Adrenal gland (tissue), 9 donors: ENCODE measurements at regions not wholly inside any gene's neighbourhood (a gene's known extent, or its start where the extent isn't known, plus 50 kb on each side); places are given as distances from the start of the nearest gene placed in this dataset.
"Not testable (repeated sequence)": the region's sequence is repeated elsewhere in the genome, so short reads cannot be mapped to it uniquely, and the experiment has no call there.

Source experiments
- DNase-seq, 7 donors: peaks; one replicate each; pipeline ENCODE4 v3.0.0-alpha.2; 2019 to 2020
- H3K27ac ChIP-seq, 5 donors: fragments of 200-600 bp; sonication (generic) in 4 of 5; 1 replicate in 3 of 5; 2 replicates in 2 of 5; pipeline versions ENCODE4 v1.5.1 to v1.8.0; 2016 to 2020; ENCODE audit warnings: mild to moderate bottlenecking in 1 of 5
- H3K27me3 ChIP-seq: fragments of 200-600 bp; 2 replicates; pipeline ENCODE4 v1.8.0; 2021
- H3K36me3 ChIP-seq, 2 donors: fragments of 200-600 bp; replicated peaks in 1 of 2; 1 replicate in 1 of 2; 2 replicates in 1 of 2; pipeline versions ENCODE4 v1.5.1 to v1.8.0; 2018 to 2022
- H3K4me1 ChIP-seq, 2 donors: fragments of 200-600 bp; replicated peaks in 1 of 2; 1 replicate in 1 of 2; 2 replicates in 1 of 2; pipeline versions ENCODE4 v1.5.1 to v1.8.0; 2018 to 2021
- H3K4me3 ChIP-seq, 4 donors: fragments of 200-600 bp; sonication (generic) in 3 of 4; one replicate each; pipeline ENCODE4 v1.5.1; 2016 to 2018
- H3K9me3 ChIP-seq, 3 donors: fragments of 200-600 bp; sonication (generic) in 1 of 3; replicated peaks in 1 of 3; 1 replicate in 2 of 3; 2 replicates in 1 of 3; pipeline versions ENCODE4 v1.5.1 to v1.8.0; 2016 to 2021
- POLR2A ChIP-seq, 2 donors: fragments of 450-650 bp; IDR thresholded peaks; one replicate each; pipeline ENCODE4 v1.6.1; 2017; ENCODE audit warnings: antibody characterized with exemption in 2 of 2, mild to moderate bottlenecking in 2 of 2, moderate library complexity in 1 of 2
- WGBS, 4 donors: extraction: QIAGEN DNeasy Blood & Tissue Kit in 2 of 4; methylation state at CpG; one replicate each; pipeline versions ENCODE4 v1.1.5 to v1.1.7; 2013 to 2017; 5-methylcytosine and 5-hydroxymethylcytosine counted together
- intact Hi-C, 2 donors: fragments of 100-400 bp; cut with DNase I; formaldehyde crosslinking; loops; one replicate each; pipeline versions ENCODE4 v1.14.1 to v1.15.0; 2022 to 2023
- TF ChIP-seq, protein P1 (sequence below), 6 experiments: fragments of 450-650 bp in 4 of 6; fragments of 200-600 bp in 2 of 6; sonication (generic) in 1 of 6; IDR thresholded peaks; 1 replicate in 5 of 6; 2 replicates in 1 of 6; pipeline versions ENCODE4 v1.5.1 to v1.8.0; 2016 to 2021; ENCODE audit warnings: antibody characterized with exemption in 6 of 6, mild to moderate bottlenecking in 2 of 6, moderate library complexity in 1 of 6
- donor health status: healthy with polysubstance abuse.
- donor health status: Bipolar disorder and iron deficiency.
- donor health status: DM: yes; HTN: yes; CAD: no.
- donor health status: DM: no; HTN: no; CAD: no.
- donor health status: DM: no; HTN: no; CAD: no.

DNA sequence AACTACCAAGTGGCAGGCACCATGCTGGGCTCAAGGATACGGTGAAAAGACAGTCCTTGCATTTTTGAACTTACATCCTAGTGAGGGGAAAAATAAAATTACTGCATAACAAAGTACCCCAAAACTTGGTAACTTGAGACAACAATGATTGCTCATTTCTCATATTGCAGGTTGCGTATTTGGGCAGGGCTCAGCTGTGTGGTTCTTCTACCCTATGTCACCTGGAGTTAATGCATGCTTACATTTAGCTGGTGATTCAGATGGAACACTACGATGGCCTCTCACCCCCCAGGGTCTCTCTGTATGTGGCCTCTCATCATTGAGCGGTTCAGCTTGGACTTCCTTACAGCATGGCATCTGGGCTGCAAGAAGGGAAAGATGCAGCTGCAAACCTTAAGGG, 60.7 kb upstream of the RBM19 start:
- Histone ChIP-seq H3K36me3 (no peaks in the 10 kb centered on the region), H3K4me3 (no peak overlapping the region), H3K4me1 (no peaks in the 10 kb centered on the region), H3K27me3 (no peaks in the 10 kb centered on the region), H3K9me3 (no peaks in the 10 kb centered on the region), H3K27ac (no peak overlapping the region)
- TF ChIP-seq, protein P1, sequence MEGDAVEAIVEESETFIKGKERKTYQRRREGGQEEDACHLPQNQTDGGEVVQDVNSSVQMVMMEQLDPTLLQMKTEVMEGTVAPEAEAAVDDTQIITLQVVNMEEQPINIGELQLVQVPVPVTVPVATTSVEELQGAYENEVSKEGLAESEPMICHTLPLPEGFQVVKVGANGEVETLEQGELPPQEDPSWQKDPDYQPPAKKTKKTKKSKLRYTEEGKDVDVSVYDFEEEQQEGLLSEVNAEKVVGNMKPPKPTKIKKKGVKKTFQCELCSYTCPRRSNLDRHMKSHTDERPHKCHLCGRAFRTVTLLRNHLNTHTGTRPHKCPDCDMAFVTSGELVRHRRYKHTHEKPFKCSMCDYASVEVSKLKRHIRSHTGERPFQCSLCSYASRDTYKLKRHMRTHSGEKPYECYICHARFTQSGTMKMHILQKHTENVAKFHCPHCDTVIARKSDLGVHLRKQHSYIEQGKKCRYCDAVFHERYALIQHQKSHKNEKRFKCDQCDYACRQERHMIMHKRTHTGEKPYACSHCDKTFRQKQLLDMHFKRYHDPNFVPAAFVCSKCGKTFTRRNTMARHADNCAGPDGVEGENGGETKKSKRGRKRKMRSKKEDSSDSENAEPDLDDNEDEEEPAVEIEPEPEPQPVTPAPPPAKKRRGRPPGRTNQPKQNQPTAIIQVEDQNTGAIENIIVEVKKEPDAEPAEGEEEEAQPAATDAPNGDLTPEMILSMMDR (IDR thresholded peaks at IDR 0.05): no peak
- TF ChIP-seq POLR2A (IDR thresholded peaks at IDR 0.05): no peak
- intact Hi-C loops: no loop called here
- DNase-seq: no peak
- 79 to 88% (median 85%) methylated on average over 4 of the region's 4 CpGs for WGBS, 4 donors

DNA sequence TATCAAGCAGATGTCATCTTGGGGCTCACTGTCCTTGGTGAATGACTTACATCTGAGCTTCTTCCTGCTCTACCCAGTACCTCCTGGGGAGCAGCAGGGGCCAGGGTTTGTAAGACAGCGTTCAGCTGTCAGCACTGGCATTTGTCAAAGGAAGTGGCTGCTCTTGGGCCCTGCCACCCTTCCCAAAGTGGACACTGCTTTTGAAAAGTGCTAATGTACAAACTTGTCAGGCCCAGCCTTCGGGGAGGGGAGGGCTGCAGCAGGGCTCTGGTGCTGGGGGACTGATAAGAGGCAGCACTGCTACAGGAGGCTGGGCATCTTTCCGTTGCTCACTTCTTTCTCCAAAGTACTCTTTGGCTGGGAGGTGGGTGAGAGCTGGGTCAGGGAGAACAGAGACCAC, 59.8 kb upstream of the RBM19 start:
- 10 to 41% (median 30%) methylated on average over 2 to 3 of the region's 3 CpGs for WGBS, 4 donors
- no peak overlapping the region for H3K4me3 ChIP-seq
- H3K4me1 ChIP-seq: no peaks in the 10 kb centered on the region
- no peak for DNase-seq
- no peaks in the 10 kb centered on the region for H3K36me3 ChIP-seq
- intact Hi-C loops: no loop called here
- TF ChIP-seq, protein P1 (IDR thresholded peaks at IDR 0.05): no peak
- no peak for TF ChIP-seq POLR2A (IDR thresholded peaks at IDR 0.05)
- H3K9me3 ChIP-seq: no peaks in the 10 kb centered on the region
- H3K27me3 ChIP-seq: no peaks in the 10 kb centered on the region
- H3K27ac ChIP-seq: no peak overlapping the region

DNA sequence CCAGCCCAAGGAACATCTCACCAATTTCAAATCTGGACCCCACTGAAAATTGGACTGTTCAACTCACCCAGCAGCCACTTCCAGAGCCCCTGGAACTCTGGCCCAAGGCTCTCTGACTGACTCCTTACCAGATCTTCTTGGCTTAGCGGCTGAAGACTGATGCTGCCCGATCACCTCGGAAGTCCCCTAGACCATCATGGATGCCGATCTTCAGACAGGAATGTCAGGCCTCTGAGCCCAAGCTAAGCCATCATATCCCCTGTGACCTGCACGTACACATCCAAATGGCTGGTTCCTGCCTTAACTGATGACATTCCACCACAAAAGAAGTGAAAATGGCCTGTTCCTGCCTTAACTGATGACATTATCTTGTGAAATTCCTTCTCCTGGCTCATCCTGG, 56.0 kb upstream of the RBM19 start:
- H3K36me3 ChIP-seq, intact Hi-C loops, H3K4me3 ChIP-seq, H3K4me1 ChIP-seq, H3K9me3 ChIP-seq, H3K27ac ChIP-seq, DNase-seq, H3K27me3 ChIP-seq: not testable (repeated sequence)
- WGBS, 4 donors: 85 to 100% (median 90%) methylated on average over 4 to 5 of the region's 5 CpGs

DNA sequence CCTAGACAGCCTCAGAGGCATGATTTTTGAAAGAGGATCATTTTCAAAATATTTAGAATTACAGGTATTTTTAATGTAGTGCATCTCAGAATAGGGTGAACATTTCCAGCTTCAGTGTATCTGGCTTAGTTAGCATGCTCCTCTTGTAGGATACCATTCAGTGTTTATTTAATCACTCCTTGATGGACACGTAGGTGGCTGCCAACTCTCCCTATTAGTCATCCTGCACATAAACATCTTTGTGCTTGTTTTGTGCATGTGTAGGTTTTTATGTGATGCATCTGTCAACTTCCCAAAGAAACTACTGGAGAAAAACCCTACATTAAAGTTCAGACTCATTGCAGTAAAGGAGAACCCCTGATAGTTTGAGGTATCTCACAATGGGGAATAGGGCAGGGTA, 52.5 kb upstream of the RBM19 start:
- Histone ChIP-seq H3K9me3 (no peaks in the 10 kb centered on the region), H3K27me3 (peaks cover 5% of the 10 kb centered on the region), H3K4me3 (no peak overlapping the region), H3K36me3 (no peaks in the 10 kb centered on the region), H3K4me1 (no peaks in the 10 kb centered on the region), H3K27ac (no peak overlapping the region)
- intact Hi-C loops: no loop called here
- TF ChIP-seq, protein P1 (IDR thresholded peaks at IDR 0.05): no peak
- TF ChIP-seq POLR2A (IDR thresholded peaks at IDR 0.05): no peak
- WGBS, 4 donors: 14 to 31% (median 23%) methylated on average over 1 of the region's 1 CpG
- no peak for DNase-seq
